Suppressor macrophage treated with lipopolysaccharide for 4 hours (primary cell): ENCODE measurements at regions not wholly inside any gene's neighbourhood (a gene's known extent, or its start where the extent isn't known, plus 50 kb on each side); places are given as distances from the start of the nearest gene placed in this dataset.

Experiments
- DNase-seq: peaks from one replicate; pipeline ENCODE4 v3.0.0-alpha.2; 2020

GRCh38 chr5:74040811-74041491 lies 415.0 kb downstream of the ARHGEF28 start:
- DNase-seq = no peak

GRCh38 chr5:74040065-74040551 lies 414.1 kb downstream of the ARHGEF28 start:
- DNase-seq = no peak

- DNase-seq = peak; percentile 12
Observed at GRCh38 chr5:74037321-74037720, 411.3 kb downstream of the ARHGEF28 start.

GRCh38 chr5:74035521-74035937 lies 409.5 kb downstream of the ARHGEF28 start:
- peak; percentile 82 for DNase-seq

- no peak for DNase-seq
Observed at GRCh38 chr5:74034733-74035132, 408.7 kb downstream of the ARHGEF28 start.

- no peak for DNase-seq
Observed at GRCh38 chr5:74032617-74033016, 406.6 kb downstream of the ARHGEF28 start.

- DNase-seq = no peak
Observed at GRCh38 chr5:74031536-74031935, 405.5 kb downstream of the ARHGEF28 start.

- no peak for DNase-seq
Observed at GRCh38 chr5:74030821-74031220, 404.8 kb downstream of the ARHGEF28 start.

GRCh38 chr5:74030371-74030770 lies 404.4 kb downstream of the ARHGEF28 start:
- DNase-seq = no peak

- no peak for DNase-seq
Observed at GRCh38 chr5:74028976-74029375, 403.0 kb downstream of the ARHGEF28 start.

GRCh38 chr5:74028406-74028805 lies 402.4 kb downstream of the ARHGEF28 start:
- no peak for DNase-seq

- DNase-seq = no peak
Observed at GRCh38 chr5:74027732-74028338, 401.8 kb downstream of the ARHGEF28 start.

GRCh38 chr5:74026310-74026709 lies 400.3 kb downstream of the ARHGEF28 start:
- DNase-seq = no peak

- no peak for DNase-seq
Observed at GRCh38 chr5:74021126-74021525, 395.1 kb downstream of the ARHGEF28 start.

- no peak for DNase-seq
Observed at GRCh38 chr5:74020503-74020902, 394.5 kb downstream of the ARHGEF28 start.

- DNase-seq = no peak
Observed at GRCh38 chr5:74019923-74020322, 393.9 kb downstream of the ARHGEF28 start.

GRCh38 chr5:74017786-74018211 lies 391.8 kb downstream of the ARHGEF28 start:
- DNase-seq = no peak

GRCh38 chr5:74017112-74017511 lies 391.1 kb downstream of the ARHGEF28 start:
- DNase-seq = peak; percentile 3

GRCh38 chr5:74016373-74016772 lies 390.4 kb downstream of the ARHGEF28 start:
- DNase-seq = no peak

GRCh38 chr5:74015716-74016115 lies 389.7 kb downstream of the ARHGEF28 start:
- no peak for DNase-seq

GRCh38 chr5:74013222-74013621 lies 387.2 kb downstream of the ARHGEF28 start:
- no peak for DNase-seq

GRCh38 chr5:74009502-74009901 lies 383.5 kb downstream of the ARHGEF28 start:
- DNase-seq = no peak

- DNase-seq = no peak
Observed at GRCh38 chr5:74007193-74007592, 381.2 kb downstream of the ARHGEF28 start.

- no peak for DNase-seq
Observed at GRCh38 chr5:73999297-73999696, 373.3 kb downstream of the ARHGEF28 start.

GRCh38 chr5:73998489-73998888 lies 372.5 kb downstream of the ARHGEF28 start:
- no peak for DNase-seq
